Stomach (tissue), 4 donors: ENCODE measurements at regions not wholly inside any gene's neighbourhood (a gene's known extent, or its start where the extent isn't known, plus 50 kb on each side); places are given as distances from the start of the nearest gene placed in this dataset.

Experiments used
- CTCF ChIP-seq, 7 experiments: fragments of 450-650 bp in 4 of 7; fragments of 200-600 bp in 3 of 7; sonication (generic) in 3 of 7; IDR thresholded peaks; one replicate each; pipeline ENCODE4 v1.5.1; 2016 to 2019; ENCODE audit warnings: antibody characterized with exemption in 7 of 7, control low read depth in 2 of 7, mild to moderate bottlenecking in 1 of 7
- EP300 ChIP-seq: sonication (generic); formaldehyde crosslinking; IDR thresholded peaks from one replicate; pipeline ENCODE4 v1.6.1; 2017; ENCODE audit warnings: antibody characterized with exemption
- POLR2A ChIP-seq, 4 donors: fragments of 450-650 bp; IDR thresholded peaks; one replicate each; pipeline ENCODE4 v1.6.1; 2016; ENCODE audit warnings: antibody characterized with exemption in 4 of 4, control low read depth in 2 of 4, mild to moderate bottlenecking in 1 of 4, moderate library complexity in 1 of 4
- POLR2AphosphoS5 ChIP-seq, 3 donors: sonication (generic); formaldehyde crosslinking; IDR thresholded peaks; one replicate each; pipeline ENCODE4 v1.6.1; 2016; ENCODE audit warnings: antibody characterized with exemption in 3 of 3

GRCh38 chr7:135812148-135812547 is 63.5 kb upstream of the FAM180A start:
- TF ChIP-seq CTCF (IDR thresholded peaks at IDR 0.05) (no peak), EP300 (no peak), POLR2A (IDR thresholded peaks at IDR 0.05) (no peak), POLR2AphosphoS5 (IDR thresholded peaks at IDR 0.05) (no peak)
